ENCODE measurements at regions not wholly inside any gene's neighbourhood (a gene's known extent, or its start where the extent isn't known, plus 50 kb on each side); places are given as distances from the start of the nearest gene placed in this dataset.

- TF ChIP-seq CTCF (conservative IDR thresholded peaks at IDR 0.05; ENCODE audit: low read length): no peak
- TF ChIP-seq EZH2phosphoT487 (IDR thresholded peaks at IDR 0.05; ENCODE audit: borderline replicate concordance): no peak
These were observed 456.8 kb downstream of the DMAC1 start for GRCh38 chr9:7342736-7343135.

Data from Loucy (cell line).